ACC112 (cell line): ENCODE measurements at regions not wholly inside any gene's neighbourhood (a gene's known extent, or its start where the extent isn't known, plus 50 kb on each side); places are given as distances from the start of the nearest gene placed in this dataset.

Experiments used
- H2AFZ ChIP-seq: fragments of 200-600 bp; sonication (generic); one replicate; pipeline ENCODE4 v1.6.0; 2017; ENCODE audit warnings: antibody characterized with exemption, low read length; ENCODE audit not compliant: unreplicated experiment
- H3K27ac ChIP-seq: fragments of 200-600 bp; sonication (generic); 2 replicates; pipeline ENCODE4 v1.5.1; 2014; ENCODE audit warnings: low read depth, mild to moderate bottlenecking, antibody characterized with exemption, low read length, moderate library complexity
- H3K27me3 ChIP-seq: fragments of 200-600 bp; sonication (generic); 2 replicates; pipeline ENCODE4 v1.6.1; 2014; ENCODE audit warnings: mild to moderate bottlenecking, antibody characterized with exemption, low read length, moderate library complexity, mixed read lengths; ENCODE audit not compliant: insufficient read depth
- H3K36me3 ChIP-seq: fragments of 200-600 bp; sonication (generic); 2 replicates; pipeline ENCODE4 v1.6.1; 2016; ENCODE audit warnings: mild to moderate bottlenecking, antibody characterized with exemption, low read length, moderate library complexity, mixed read lengths; ENCODE audit not compliant: insufficient read depth
- H3K4me1 ChIP-seq: fragments of 200-600 bp; sonication (generic); one replicate; pipeline ENCODE4 v1.6.1; 2016; ENCODE audit warnings: low read length, mixed read lengths; ENCODE audit not compliant: insufficient read depth, unreplicated experiment, control insufficient read depth
- H3K4me3 ChIP-seq: fragments of 200-600 bp; sonication (generic); 2 replicates; pipeline ENCODE4 v1.5.1; 2014; ENCODE audit warnings: mild to moderate bottlenecking, low read depth, low read length
- H3K79me2 ChIP-seq: fragments of 200-600 bp; sonication (generic); one replicate; pipeline ENCODE4 v1.6.0; 2016; ENCODE audit warnings: low read length; ENCODE audit not compliant: control insufficient read depth, unreplicated experiment, insufficient read depth

- Histone ChIP-seq H3K36me3 (no peaks in the 10 kb centered on the region), H3K27me3 (no peaks in the 10 kb centered on the region), H3K27ac (no peak overlapping the region), H2AFZ (no peak overlapping the region), H3K79me2 (no peaks in the 10 kb centered on the region), H3K4me1 (peaks cover 39% of the 10 kb centered on the region), H3K4me3 (no peak overlapping the region)
These were observed 308.4 kb downstream of the C7orf25 start for GRCh38 chr7:42603496-42603895.

DNA sequence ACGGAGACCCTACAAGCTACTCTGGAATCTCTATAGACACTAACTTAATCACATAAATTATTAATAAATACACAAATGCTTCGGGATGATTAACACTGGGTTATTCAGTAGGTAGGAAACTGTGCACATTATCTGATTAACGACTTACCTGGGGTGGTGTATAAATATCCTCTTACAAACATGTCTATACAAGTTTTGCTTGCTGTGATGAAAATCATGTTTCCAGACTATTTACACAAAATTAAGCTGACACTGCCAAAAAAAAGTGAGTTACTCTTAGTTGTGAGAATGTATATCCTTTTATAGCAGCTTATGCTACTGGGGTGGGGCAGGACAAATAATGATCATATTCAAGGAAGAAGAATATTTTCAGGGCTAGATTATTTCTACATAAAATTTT lies 314.6 kb downstream of the C7orf25 start:
- H3K36me3 ChIP-seq: no peaks in the 10 kb centered on the region
- H3K27ac ChIP-seq: no peak overlapping the region
- no peak overlapping the region for H2AFZ ChIP-seq
- H3K27me3 ChIP-seq: no peaks in the 10 kb centered on the region
- H3K79me2 ChIP-seq: no peaks in the 10 kb centered on the region
- no peak overlapping the region for H3K4me3 ChIP-seq
- H3K4me1 ChIP-seq: no peaks in the 10 kb centered on the region

DNA sequence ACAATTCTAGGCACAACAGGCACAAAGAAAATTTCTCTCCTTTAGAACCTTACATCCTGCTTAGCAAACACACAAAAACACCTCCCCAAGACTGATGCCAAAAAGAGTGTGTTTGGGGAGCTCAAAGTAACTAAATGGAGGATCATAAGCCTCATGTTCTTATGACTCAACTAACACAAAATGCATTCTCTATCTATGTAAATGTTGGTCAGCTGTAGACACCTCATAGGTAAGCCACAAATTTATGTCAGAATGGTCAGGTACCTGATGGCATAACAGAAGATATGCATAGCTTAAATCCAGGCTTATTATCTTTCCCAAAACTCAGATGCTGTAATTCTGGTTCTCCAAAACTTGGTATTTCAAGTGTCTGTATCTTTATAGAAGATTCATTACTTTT lies 315.1 kb downstream of the C7orf25 start:
- Histone ChIP-seq H2AFZ (no peak overlapping the region), H3K27me3 (no peaks in the 10 kb centered on the region), H3K4me1 (no peaks in the 10 kb centered on the region), H3K36me3 (no peaks in the 10 kb centered on the region), H3K27ac (no peak overlapping the region), H3K4me3 (no peak overlapping the region), H3K79me2 (no peaks in the 10 kb centered on the region)

DNA sequence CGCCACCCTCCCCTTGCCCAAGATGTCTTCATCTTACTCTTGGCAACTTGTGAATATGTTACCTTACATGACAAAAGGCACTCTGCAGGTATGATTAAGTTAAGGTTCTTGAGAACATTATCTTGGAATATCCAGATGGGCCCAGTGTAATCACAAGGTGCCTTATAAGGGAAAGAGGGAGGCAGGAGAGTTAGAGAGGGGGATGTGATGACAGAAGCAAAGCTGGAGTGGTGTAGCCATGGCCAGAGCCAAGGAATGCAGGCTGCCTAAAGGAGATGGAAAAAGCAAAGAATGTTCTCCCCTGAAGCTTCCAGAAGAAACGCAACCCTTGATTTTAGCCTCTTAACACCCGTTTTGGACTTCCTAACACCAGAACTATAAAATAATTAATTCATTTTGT lies 318.0 kb downstream of the C7orf25 start:
- no peak overlapping the region for H3K27ac ChIP-seq
- H3K79me2 ChIP-seq: no peaks in the 10 kb centered on the region
- no peaks in the 10 kb centered on the region for H3K36me3 ChIP-seq
- no peak overlapping the region for H3K4me3 ChIP-seq
- no peaks in the 10 kb centered on the region for H3K27me3 ChIP-seq
- no peaks in the 10 kb centered on the region for H3K4me1 ChIP-seq
- no peak overlapping the region for H2AFZ ChIP-seq

DNA sequence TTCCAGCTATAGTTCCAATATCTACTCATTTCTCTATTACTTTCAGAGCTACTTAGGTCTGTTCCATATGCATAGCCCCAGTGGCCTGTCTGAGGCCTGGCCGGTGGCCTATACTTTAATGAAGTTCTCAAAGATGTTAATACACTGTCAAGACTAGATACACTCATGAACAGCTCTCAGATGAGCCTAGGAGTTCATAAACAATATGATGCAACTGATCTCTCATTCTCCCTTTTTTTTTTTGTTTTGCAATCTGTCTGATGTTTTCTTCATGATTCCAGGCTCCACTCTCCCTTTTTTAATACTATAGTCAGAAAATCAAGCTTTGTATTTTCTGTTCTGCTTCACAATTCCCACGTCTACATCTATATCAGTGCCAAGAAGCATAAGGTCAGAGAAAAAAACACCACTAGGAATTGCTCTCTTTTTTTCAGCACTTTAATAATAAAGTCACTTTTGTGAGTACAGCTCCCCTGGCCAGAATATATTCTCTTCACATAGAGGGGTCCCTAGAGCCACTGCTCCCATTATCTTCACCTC lies 321.0 kb downstream of the C7orf25 start:
- Histone ChIP-seq H3K27ac (no peak overlapping the region), H3K4me3 (no peak overlapping the region), H3K4me1 (no peaks in the 10 kb centered on the region), H3K79me2 (no peaks in the 10 kb centered on the region), H3K36me3 (no peaks in the 10 kb centered on the region), H2AFZ (no peak overlapping the region), H3K27me3 (no peaks in the 10 kb centered on the region)

GRCh38 chr7:42588876-42589275 lies 323.0 kb downstream of the C7orf25 start:
- Histone ChIP-seq H3K27ac (no peak overlapping the region), H3K36me3 (no peaks in the 10 kb centered on the region), H3K27me3 (no peaks in the 10 kb centered on the region), H3K79me2 (no peaks in the 10 kb centered on the region), H2AFZ (no peak overlapping the region), H3K4me3 (no peak overlapping the region), H3K4me1 (no peaks in the 10 kb centered on the region)

- Histone ChIP-seq H3K79me2 (no peaks in the 10 kb centered on the region), H3K36me3 (no peaks in the 10 kb centered on the region), H2AFZ (no peak overlapping the region), H3K4me3 (no peak overlapping the region), H3K4me1 (no peaks in the 10 kb centered on the region), H3K27me3 (no peaks in the 10 kb centered on the region), H3K27ac (no peak overlapping the region)
These were observed 324.1 kb downstream of the C7orf25 start for GRCh38 chr7:42587806-42588205.

- Histone ChIP-seq H3K27me3 (no peaks in the 10 kb centered on the region), H2AFZ (no peak overlapping the region), H3K4me1 (no peaks in the 10 kb centered on the region), H3K79me2 (no peaks in the 10 kb centered on the region), H3K4me3 (no peak overlapping the region), H3K27ac (no peak overlapping the region), H3K36me3 (no peaks in the 10 kb centered on the region)
These were observed 331.8 kb downstream of the C7orf25 start for GRCh38 chr7:42580061-42580460.

- Histone ChIP-seq H3K4me3 (0 out of 2 replicates have a peak overlapping the region, but pooled peaks have one; percentile 27), H3K4me1 (no peaks in the 10 kb centered on the region), H3K79me2 (no peaks in the 10 kb centered on the region), H3K27me3 (no peaks in the 10 kb centered on the region), H2AFZ (no peak overlapping the region), H3K27ac (no peak overlapping the region), H3K36me3 (no peaks in the 10 kb centered on the region)
These were observed 336.7 kb downstream of the C7orf25 start for GRCh38 chr7:42575171-42575570.

DNA sequence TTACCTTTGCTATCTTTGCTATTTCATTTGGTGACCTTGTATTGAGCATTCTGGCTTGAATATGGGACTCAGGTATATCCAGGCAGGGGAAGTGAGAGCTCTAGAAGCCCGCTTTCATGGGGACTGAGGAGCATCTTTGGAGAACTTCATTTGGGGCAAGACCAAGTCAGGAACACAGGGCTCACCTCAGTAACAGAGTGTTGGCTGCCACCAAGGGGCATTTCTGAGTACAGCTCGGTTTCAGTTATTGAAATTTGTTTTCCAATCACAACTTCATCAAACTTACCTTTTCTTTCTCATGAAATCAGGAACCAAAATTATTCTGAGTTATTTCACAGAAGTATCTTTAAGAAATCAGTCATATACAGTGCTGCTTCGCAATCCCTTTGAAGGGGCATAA lies 337.2 kb downstream of the C7orf25 start:
- no peaks in the 10 kb centered on the region for H3K79me2 ChIP-seq
- no peaks in the 10 kb centered on the region for H3K36me3 ChIP-seq
- H3K4me1 ChIP-seq: no peaks in the 10 kb centered on the region
- 0 out of 2 replicates have a peak overlapping the region, but pooled peaks have one; percentile 27 for H3K4me3 ChIP-seq
- H3K27me3 ChIP-seq: no peaks in the 10 kb centered on the region
- no peak overlapping the region for H2AFZ ChIP-seq
- H3K27ac ChIP-seq: no peak overlapping the region

GRCh38 chr7:42573881-42574672 lies 337.1 kb upstream of the GLI3 start:
- H3K27me3 ChIP-seq: no peaks in the 10 kb centered on the region
- H3K27ac ChIP-seq: no peak overlapping the region
- H3K79me2 ChIP-seq: no peaks in the 10 kb centered on the region
- no peak overlapping the region for H2AFZ ChIP-seq
- H3K36me3 ChIP-seq: no peaks in the 10 kb centered on the region
- H3K4me1 ChIP-seq: no peaks in the 10 kb centered on the region
- no peak overlapping the region for H3K4me3 ChIP-seq
